Pons (tissue), 1 donor: ENCODE measurements at regions not wholly inside any gene's neighbourhood (a gene's known extent, or its start where the extent isn't known, plus 50 kb on each side); places are given as distances from the start of the nearest gene placed in this dataset.

Source experiments
- DNase-seq: peaks from one replicate; pipeline ENCODE4 v3.0.0-alpha.2; 2016; ENCODE audit warnings: low spot score

DNA sequence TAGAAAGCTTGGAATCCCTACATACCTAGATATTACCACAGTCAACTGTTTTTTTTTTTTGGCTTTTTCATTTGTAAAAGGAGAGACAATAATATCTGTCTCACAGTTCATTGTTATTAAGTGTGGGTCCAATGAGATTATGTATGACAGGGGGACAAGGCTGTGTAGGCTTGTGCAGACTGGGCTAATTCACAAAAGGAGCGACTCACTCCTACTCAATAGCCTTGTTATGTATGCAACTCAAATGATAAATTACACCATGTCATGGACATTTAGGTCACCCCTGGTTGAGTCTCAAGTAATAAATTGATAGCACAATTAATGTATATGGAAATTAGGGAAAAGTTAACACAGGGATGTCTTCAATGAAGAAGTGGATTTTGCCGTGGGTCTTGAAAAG is 208.2 kb upstream of the MAP3K7 start:
- DNase-seq = no peak

GRCh38 chr6:90793771-90794170 is 206.9 kb upstream of the MAP3K7 start:
- no peak for DNase-seq

DNA sequence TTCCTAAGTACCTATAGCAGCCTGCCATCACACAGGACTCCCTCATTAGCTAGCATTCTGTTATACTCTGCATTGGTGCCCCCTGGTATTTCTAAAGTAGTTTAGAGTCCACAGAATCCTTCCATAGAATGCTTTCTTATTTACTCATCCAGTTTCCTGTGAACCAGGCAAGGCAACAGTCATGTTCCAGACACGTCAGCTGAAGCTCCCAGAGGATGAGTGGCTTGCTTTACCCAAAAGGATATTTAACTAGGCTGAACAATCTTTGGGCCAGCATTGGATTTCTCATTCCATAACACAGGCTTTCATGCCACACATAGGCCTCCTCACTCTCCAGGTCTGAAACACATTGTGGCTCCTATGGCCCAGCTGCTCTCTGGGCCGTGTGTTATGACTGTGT is 203.8 kb upstream of the MAP3K7 start:
- no peak for DNase-seq

DNA sequence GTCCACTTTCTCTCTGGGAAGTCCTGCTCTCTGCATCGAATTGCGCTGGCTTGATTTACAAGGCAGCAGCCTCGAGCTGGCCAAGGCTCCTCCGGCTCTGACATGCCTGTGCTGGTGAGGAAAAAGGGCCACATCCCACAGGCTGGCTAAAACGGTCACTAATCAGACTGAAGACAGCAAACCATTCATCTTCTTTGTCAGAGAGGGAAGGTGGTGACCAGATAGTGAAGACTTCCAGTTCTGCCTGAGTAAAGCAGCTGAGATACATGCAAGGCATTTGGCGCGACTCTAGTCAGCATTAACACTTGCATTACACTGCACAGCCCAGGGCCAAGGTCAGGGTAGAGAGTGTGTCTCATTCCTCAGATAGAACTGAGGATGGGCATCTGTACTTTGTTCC is 203.2 kb upstream of the MAP3K7 start:
- no peak for DNase-seq

DNA sequence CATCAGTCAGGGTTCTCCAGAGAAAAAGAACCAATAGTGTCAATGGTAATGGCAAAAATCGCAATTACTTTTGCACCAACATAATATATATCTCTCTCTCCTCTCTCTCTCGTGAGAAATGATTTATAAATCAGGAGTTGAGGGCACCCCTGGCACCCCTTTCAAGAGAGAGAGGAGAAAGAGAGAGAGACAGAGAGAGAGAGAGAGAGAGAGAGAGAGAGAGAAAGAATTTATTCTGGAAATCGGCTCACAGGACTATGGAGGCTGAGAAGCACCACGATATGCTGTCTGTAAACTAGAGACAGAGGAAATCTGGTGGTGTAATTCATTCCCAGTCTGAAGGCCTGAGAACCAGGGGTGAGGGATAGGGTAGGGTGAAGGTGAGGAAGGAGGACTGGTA is 201.9 kb upstream of the MAP3K7 start:
- DNase-seq = no peak

DNA sequence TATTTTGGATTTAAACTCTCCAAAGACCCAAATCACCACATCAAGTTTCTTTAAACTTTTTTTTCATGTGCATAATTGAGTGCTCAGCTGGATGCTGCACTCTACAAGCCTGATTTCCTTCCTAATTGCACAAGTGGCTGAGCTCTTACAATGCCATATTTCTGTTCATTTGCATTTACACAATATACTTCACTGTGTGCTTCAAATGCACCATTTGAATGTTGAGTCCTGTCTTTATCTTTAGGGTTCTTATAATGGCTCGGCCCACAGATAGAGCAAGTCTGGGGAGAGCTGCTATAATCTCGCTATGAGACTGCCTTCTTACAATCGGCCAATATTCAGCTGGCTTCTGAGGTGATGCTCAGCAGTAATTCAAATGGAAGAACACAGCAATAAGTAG is 200.6 kb upstream of the MAP3K7 start:
- no peak for DNase-seq

- DNase-seq = no peak
Measured at GRCh38 chr6:90780778-90781177, 193.9 kb upstream of the MAP3K7 start.

- DNase-seq = no peak
Measured at GRCh38 chr6:90780141-90780540, 193.3 kb upstream of the MAP3K7 start.

GRCh38 chr6:90778417-90779203 is 191.7 kb upstream of the MAP3K7 start:
- no peak for DNase-seq

DNA sequence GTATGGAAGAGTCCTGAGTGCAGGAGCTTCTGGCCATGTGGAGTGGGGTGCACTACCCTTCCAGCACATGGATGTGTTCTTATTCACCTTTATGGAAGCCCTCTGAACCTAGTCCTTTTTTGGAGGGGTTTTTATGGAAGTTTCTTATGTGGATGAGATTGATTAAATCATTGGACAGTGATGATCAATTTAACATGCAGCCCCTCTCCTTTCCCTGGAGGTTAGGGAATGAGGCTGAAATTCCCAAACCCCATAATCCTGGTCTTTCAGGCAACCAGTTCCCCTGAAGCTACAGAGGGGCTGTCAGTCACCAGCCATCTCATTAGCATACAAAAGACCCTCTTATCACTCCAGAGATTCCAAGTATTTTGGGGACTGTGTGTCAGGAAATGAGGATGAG is 183.9 kb upstream of the MAP3K7 start:
- no peak for DNase-seq

- DNase-seq = no peak
Measured at GRCh38 chr6:90765895-90766294, 179.0 kb upstream of the MAP3K7 start.

DNA sequence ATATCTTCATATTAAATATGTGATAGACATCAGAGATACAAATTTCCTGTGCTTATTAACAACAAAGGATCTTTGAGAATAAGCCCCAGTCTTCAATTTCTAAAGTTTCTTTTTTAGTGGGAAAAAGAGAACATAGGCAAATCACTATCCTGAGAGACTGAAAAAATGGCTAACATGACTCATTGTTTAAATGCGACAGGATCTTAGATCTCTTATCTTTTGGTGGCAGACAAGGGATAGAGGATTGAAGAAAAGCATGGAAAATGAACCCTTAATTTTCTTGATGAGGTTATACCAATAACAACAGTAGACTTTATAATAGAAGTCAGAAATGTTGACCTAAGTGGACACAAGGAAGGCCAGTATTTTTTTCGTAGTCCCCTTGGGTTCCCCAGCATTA is 178.6 kb upstream of the MAP3K7 start:
- no peak for DNase-seq

DNA sequence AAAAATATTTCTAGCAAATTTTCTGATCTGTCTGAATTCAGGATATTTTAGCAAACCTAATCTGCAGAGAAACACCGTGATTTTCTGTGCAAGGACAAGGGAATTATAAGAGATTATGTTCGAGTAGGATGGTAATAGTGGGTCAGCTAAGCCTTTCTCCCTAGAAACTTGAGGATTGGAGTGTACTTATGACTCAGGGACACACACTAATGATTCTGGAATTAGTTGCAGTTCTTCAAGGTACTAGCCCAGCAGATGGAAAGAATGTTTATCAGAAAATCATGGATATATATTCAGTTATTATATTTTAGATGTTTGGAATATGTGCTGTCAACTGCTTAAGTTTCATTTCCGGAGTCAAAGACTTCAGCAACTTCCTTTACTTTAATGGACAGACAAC is 177.1 kb upstream of the MAP3K7 start:
- no peak for DNase-seq

DNA sequence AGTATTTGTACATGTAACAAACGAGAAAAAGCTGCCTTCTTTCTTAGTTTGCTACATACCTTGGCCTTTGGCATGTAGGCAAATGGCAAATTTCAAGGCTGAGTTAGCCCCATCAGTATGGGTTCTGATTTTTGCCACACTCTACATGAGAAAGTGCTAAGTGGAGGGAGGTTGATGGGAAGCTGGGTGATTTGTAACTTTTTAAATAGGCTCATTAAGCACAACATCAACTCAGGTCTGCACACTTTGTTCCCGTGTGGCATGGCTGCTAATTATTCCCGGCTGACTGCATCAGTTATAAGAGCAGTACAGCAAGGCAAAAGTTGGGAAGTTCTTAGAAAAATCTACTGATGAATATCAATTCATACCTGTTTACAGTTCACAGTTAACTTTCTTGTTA is 172.8 kb upstream of the MAP3K7 start:
- no peak for DNase-seq

GRCh38 chr6:90758741-90759140 is 171.9 kb upstream of the MAP3K7 start:
- DNase-seq = no peak

DNA sequence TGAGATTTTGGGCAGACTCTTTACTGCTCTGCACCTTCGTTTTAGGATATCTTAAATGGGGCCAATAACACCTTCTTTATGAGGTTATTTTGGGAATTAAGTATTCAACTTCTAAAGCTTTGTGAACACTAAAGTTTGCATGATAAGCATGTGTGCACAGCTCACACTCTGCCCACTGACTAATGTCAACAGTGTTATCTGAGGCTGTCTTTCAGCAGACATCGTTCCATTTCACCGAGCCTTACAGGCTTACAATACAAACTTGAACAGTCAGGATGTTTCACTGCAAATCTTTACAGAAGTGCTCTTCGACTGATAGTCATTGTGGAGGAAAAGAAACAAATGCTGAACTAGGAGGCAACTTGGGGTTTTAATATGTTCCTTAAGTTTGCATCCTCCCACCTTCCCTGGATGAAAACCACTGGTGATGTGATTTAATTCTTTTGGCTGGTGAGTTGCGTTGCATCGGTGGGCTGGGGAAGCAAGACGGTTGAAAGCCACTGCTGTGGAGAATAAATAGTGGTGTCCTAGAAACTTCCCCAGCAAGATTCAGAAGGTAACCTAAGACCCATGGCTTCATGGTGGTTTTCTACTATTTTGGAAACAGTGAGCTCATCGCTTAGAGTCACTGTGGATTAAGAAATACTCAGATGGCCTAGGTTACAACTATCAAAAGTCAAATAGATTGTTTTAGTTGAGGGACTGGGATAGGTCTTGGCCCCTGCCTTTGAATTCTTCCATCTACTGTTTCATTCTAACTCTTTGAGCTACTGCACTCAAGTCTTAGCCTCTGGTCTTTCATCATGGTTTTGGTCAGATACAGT is 167.2 kb upstream of the MAP3K7 start:
- DNase-seq = no peak

DNA sequence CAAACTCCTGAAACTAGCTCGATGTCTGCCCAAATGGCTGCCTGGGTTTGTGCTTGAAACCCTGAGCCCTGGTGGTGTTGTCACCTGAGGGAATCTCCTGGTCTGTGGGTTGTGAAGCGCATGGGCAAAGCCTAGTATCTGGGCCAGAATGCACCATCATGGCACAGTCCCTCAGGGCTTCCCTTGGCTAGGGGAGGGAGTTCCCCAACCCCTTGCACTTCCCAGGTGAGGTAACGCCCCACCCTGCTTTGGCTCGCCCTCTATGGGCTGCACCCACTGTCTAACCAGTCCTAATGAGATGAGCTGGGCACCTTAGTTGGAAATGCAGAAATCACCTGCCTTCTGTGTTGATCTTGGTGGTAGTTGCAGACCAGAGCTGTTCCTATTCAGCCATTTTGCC is 152.9 kb upstream of the MAP3K7 start:
- DNase-seq = no peak

GRCh38 chr6:90739339-90739738 is 152.5 kb upstream of the MAP3K7 start:
- no peak for DNase-seq

- DNase-seq = no peak
Measured at GRCh38 chr6:90730151-90730673, 143.3 kb upstream of the MAP3K7 start.

DNA sequence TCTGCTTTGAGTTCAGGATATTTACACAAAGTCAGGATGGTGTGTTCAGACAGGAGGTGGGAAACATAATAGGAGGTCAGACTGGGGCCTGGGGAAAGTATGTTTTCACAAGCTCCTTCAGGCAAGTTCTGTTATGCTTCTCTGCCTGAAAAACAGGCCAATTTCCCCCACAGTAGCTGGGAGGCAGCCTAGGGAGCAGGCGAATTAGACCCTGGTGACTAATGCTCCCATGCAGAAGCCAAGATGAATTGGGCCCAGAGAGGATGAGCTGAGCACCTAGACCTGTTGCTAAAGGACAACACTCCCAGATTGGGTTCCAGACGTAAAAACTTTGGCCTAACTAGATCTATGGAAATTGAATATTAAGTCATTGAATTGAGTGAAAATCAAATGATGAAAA is 142.2 kb upstream of the MAP3K7 start:
- no peak for DNase-seq

GRCh38 chr6:90722648-90723047 is 135.8 kb upstream of the MAP3K7 start:
- DNase-seq = no peak

DNA sequence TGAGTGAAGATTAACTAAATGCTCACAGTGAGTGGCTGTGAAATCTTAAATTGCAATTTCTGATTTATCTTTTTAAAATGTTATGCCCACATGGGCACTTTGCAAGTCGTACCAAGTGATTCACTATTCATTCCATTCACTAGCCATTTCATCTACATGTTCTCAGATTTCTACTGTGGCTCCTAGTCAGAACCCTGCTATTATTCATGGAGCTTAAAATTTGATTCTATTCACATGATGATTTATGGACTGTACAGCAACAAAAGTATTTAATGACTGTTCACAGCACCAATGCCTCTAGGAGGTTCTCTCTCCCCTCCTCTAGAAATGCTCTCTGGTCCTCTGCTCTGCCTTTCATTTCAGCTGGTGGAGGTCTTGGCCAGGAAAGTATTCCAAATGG is 133.5 kb upstream of the MAP3K7 start:
- no peak for DNase-seq
